ENCODE measurements at regions not wholly inside any gene's neighbourhood (a gene's known extent, or its start where the extent isn't known, plus 50 kb on each side); places are given as distances from the start of the nearest gene placed in this dataset.

DNA sequence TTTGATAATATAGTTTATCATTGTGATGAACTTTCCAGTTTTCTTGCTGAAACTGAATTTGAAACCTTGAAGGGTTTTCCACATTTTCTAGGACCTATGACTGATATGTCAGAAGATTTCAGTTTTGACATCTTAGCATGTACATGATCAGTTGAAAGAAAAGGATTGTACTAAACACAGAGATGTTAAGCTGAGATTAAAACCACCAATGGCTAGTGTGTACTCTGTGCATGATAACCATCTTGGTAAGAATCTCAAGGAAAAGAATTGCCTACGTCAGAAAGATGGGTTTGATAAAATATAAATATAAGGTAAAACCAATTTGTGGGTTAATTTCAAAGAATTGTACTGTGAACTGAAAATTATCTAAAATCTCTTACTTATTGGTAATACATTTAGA lies 776.4 kb downstream of the GATA3 start:
- Histone ChIP-seq H3K79me2 (ENCODE audit: control insufficient read depth, low read length) (no peaks in the 10 kb centered on the region), H4K20me1 (ENCODE audit: control insufficient read depth, insufficient read depth, low read depth, low read length) (no peaks in the 10 kb centered on the region), H3K36me3 (ENCODE audit: control insufficient read depth, low read length) (no peaks in the 10 kb centered on the region), H3K9me3 (ENCODE audit: control insufficient read depth, insufficient read depth, low read length) (no peaks in the 10 kb centered on the region), H3K27ac (ENCODE audit: low read depth, low read length) (no peak overlapping the region), H3F3A (ENCODE audit: control insufficient read depth, insufficient read depth) (no peaks in the 10 kb centered on the region), H3K4me1 (ENCODE audit: control insufficient read depth, low read length) (no peaks in the 10 kb centered on the region), H3K27me3 (ENCODE audit: control insufficient read depth, low read length) (no peaks in the 10 kb centered on the region), H3K9me2 (replicated peaks; ENCODE audit: control insufficient read depth, low read length) (no peaks in the 10 kb centered on the region), H3K4me2 (ENCODE audit: low read length) (no peak overlapping the region), H3K4me3 (ENCODE audit: low read length) (no peak overlapping the region)
- no peak for TF ChIP-seq EZH2phosphoT487 (IDR thresholded peaks at IDR 0.05; ENCODE audit: borderline replicate concordance, low read length)
- TF ChIP-seq, protein P1, sequence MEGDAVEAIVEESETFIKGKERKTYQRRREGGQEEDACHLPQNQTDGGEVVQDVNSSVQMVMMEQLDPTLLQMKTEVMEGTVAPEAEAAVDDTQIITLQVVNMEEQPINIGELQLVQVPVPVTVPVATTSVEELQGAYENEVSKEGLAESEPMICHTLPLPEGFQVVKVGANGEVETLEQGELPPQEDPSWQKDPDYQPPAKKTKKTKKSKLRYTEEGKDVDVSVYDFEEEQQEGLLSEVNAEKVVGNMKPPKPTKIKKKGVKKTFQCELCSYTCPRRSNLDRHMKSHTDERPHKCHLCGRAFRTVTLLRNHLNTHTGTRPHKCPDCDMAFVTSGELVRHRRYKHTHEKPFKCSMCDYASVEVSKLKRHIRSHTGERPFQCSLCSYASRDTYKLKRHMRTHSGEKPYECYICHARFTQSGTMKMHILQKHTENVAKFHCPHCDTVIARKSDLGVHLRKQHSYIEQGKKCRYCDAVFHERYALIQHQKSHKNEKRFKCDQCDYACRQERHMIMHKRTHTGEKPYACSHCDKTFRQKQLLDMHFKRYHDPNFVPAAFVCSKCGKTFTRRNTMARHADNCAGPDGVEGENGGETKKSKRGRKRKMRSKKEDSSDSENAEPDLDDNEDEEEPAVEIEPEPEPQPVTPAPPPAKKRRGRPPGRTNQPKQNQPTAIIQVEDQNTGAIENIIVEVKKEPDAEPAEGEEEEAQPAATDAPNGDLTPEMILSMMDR (IDR thresholded peaks at IDR 0.05; ENCODE audit: low read depth, low read length, poor library complexity, severe bottlenecking): no peak

DNA sequence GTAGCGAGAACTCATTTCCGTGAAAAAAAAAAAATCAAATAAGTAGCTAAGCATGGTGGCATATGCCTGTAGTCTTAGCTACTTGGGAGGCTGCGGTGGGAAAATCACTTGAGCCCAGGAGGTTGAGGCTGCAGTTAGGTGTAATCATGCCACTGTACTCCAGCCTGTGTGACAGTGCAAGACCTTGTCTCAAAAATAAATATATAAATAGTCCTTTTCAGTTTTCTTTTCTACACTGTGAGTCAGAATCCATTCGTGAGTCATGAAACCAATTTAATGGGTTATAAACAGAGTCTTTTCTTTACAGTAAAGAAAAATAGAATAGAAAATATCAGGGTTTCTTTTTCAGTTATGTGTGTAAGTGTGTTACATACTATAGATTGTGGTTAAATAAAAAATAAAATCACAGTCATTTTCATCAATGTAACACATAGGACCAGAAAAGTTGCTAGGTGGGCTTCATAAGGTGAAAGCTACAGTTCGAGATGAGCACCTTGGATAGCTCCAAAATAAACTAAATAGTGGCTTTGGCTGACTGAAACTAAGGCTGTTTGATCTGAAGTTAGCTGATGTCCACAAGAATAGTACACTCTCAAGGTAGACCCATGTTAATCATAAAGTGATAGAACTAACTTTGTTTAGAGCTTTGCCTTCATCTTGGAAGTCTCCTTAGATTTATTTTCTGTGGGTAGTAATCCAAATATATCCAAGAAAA lies 781.1 kb downstream of the GATA3 start:
- H3K79me2 ChIP-seq (ENCODE audit: control insufficient read depth, low read length): no peaks in the 10 kb centered on the region

DNA sequence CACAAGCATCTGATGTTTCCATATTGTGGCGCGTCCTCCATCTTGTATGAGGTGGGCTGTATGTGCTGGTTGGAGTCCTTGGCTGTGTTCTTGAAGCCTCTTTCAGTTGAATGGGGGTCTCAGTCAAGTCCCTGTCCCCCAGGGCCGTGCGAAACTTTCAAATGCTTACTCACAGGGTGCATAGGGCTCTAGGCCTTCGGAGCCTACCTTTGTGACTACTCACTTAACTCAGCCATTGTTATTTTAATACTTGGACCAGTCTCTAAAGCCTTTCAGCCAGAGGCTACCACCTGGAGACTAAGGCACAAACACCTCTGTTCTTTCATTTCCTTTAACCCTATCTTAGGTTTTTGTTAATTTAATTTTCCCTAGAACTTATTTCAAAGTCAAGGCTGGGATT lies 785.9 kb downstream of the GATA3 start:
- TF ChIP-seq EZH2phosphoT487 (IDR thresholded peaks at IDR 0.05; ENCODE audit: borderline replicate concordance, low read length): no peak
- TF ChIP-seq, protein P1 (IDR thresholded peaks at IDR 0.05; ENCODE audit: low read depth, low read length, poor library complexity, severe bottlenecking): no peak

More for the DNA sequence above, 781.1 kb downstream of the GATA3 start:
- H4K20me1 ChIP-seq (ENCODE audit: control insufficient read depth, insufficient read depth, low read depth, low read length): no peaks in the 10 kb centered on the region
- H3K4me2 ChIP-seq (ENCODE audit: low read length): no peak overlapping the region
- no peak overlapping the region for H3K4me3 ChIP-seq (ENCODE audit: low read length)
- no peaks in the 10 kb centered on the region for H3K27me3 ChIP-seq (ENCODE audit: control insufficient read depth, low read length)
- no peaks in the 10 kb centered on the region for H3K36me3 ChIP-seq (ENCODE audit: control insufficient read depth, low read length)
- no peaks in the 10 kb centered on the region for H3F3A ChIP-seq (ENCODE audit: control insufficient read depth, insufficient read depth)
- no peaks in the 10 kb centered on the region for H3K4me1 ChIP-seq (ENCODE audit: control insufficient read depth, low read length)
- H3K27ac ChIP-seq (ENCODE audit: low read depth, low read length): no peak overlapping the region
- H3K9me2 ChIP-seq (replicated peaks; ENCODE audit: control insufficient read depth, low read length): no peaks in the 10 kb centered on the region
- H3K9me3 ChIP-seq (ENCODE audit: control insufficient read depth, insufficient read depth, low read length): no peaks in the 10 kb centered on the region
- TF ChIP-seq, protein P1 (IDR thresholded peaks at IDR 0.05; ENCODE audit: low read depth, low read length, poor library complexity, severe bottlenecking): no peak
- TF ChIP-seq EZH2phosphoT487 (IDR thresholded peaks at IDR 0.05; ENCODE audit: borderline replicate concordance, low read length): no peak

More for the DNA sequence above, 785.9 kb downstream of the GATA3 start:
- no peaks in the 10 kb centered on the region for H3K27me3 ChIP-seq (ENCODE audit: control insufficient read depth, low read length)
- no peak overlapping the region for H3K27ac ChIP-seq (ENCODE audit: low read depth, low read length)
- H3F3A ChIP-seq (ENCODE audit: control insufficient read depth, insufficient read depth): no peaks in the 10 kb centered on the region
- H3K4me2 ChIP-seq (ENCODE audit: low read length): no peak overlapping the region
- H3K9me2 ChIP-seq (replicated peaks; ENCODE audit: control insufficient read depth, low read length): no peaks in the 10 kb centered on the region
- no peaks in the 10 kb centered on the region for H3K79me2 ChIP-seq (ENCODE audit: control insufficient read depth, low read length)
- H3K36me3 ChIP-seq (ENCODE audit: control insufficient read depth, low read length): no peaks in the 10 kb centered on the region
- no peaks in the 10 kb centered on the region for H3K9me3 ChIP-seq (ENCODE audit: control insufficient read depth, insufficient read depth, low read length)
- H3K4me1 ChIP-seq (ENCODE audit: control insufficient read depth, low read length): no peaks in the 10 kb centered on the region
- no peaks in the 10 kb centered on the region for H4K20me1 ChIP-seq (ENCODE audit: control insufficient read depth, insufficient read depth, low read depth, low read length)
- no peak overlapping the region for H3K4me3 ChIP-seq (ENCODE audit: low read length)

Data from DOHH2 (cell line).